BE2C (cell line): ENCODE measurements at regions not wholly inside any gene's neighbourhood (a gene's known extent, or its start where the extent isn't known, plus 50 kb on each side); places are given as distances from the start of the nearest gene placed in this dataset.

ENCODE experiments used
- DNase-seq: peaks from one replicate; pipeline ENCODE4 v3.0.0-alpha.2; 2020
- H3K27me3 ChIP-seq: fragments of 250-450 bp; sonication (Bioruptor Pico); 2 replicates; pipeline ENCODE4 v1.5.1; 2020; ENCODE audit warnings: mild to moderate bottlenecking
- H3K36me3 ChIP-seq: fragments of 250-450 bp; sonication (Bioruptor Pico); 2 replicates; pipeline ENCODE4 v1.5.1; 2020; ENCODE audit warnings: mild to moderate bottlenecking
- H3K4me1 ChIP-seq: fragments of 250-450 bp; sonication (Bioruptor Pico); 2 replicates; pipeline ENCODE4 v1.5.1; 2020
- H3K4me3 ChIP-seq: 2 replicates; pipeline ENCODE4 v1.5.1; 2011; ENCODE audit warnings: low read depth, low read length
- H3K9me3 ChIP-seq: fragments of 250-450 bp; sonication (Bioruptor Pico); 2 replicates; pipeline ENCODE4 v1.5.1; 2020
- CTCF ChIP-seq: IDR thresholded peaks from 2 replicates; pipeline ENCODE4 v1.5.1; 2012; ENCODE audit warnings: mild to moderate bottlenecking, low read depth, low read length

GRCh38 chr18:40235836-40236235, 1719.2 kb upstream of the PIK3C3 start:
- Histone ChIP-seq H3K36me3 (no peaks in the 10 kb centered on the region), H3K9me3 (no peaks in the 10 kb centered on the region)
- TF ChIP-seq CTCF: no peak

GRCh38 chr18:40235323-40235722, 1719.7 kb upstream of the PIK3C3 start:
- Histone ChIP-seq H3K27me3 (no peaks in the 10 kb centered on the region), H3K4me3 (no peak overlapping the region), H3K4me1 (no peaks in the 10 kb centered on the region), H3K9me3 (no peaks in the 10 kb centered on the region), H3K36me3 (no peaks in the 10 kb centered on the region)
- TF ChIP-seq CTCF: no peak
- DNase-seq: no peak

More at GRCh38 chr18:40235836-40236235, 1719.2 kb upstream of the PIK3C3 start:
- Histone ChIP-seq H3K4me1 (no peaks in the 10 kb centered on the region), H3K4me3 (no peak overlapping the region), H3K27me3 (no peaks in the 10 kb centered on the region)
- DNase-seq: no peak

- no peak for TF ChIP-seq CTCF
- no peak for DNase-seq
Measured at GRCh38 chr18:40233931-40234616, 1721.0 kb upstream of the PIK3C3 start.

GRCh38 chr18:40222776-40223175, 1732.3 kb upstream of the PIK3C3 start:
- H3K36me3 ChIP-seq: no peaks in the 10 kb centered on the region
- no peaks in the 10 kb centered on the region for H3K9me3 ChIP-seq
- H3K27me3 ChIP-seq: no peaks in the 10 kb centered on the region
- H3K4me3 ChIP-seq: no peak overlapping the region
- H3K4me1 ChIP-seq: no peaks in the 10 kb centered on the region
- TF ChIP-seq CTCF: no peak
- DNase-seq: no peak

More at GRCh38 chr18:40233931-40234616, 1721.0 kb upstream of the PIK3C3 start:
- Histone ChIP-seq H3K27me3 (no peaks in the 10 kb centered on the region), H3K4me3 (no peak overlapping the region), H3K36me3 (no peaks in the 10 kb centered on the region), H3K4me1 (no peaks in the 10 kb centered on the region), H3K9me3 (no peaks in the 10 kb centered on the region)

GRCh38 chr18:40216856-40217255, 1738.2 kb upstream of the PIK3C3 start:
- TF ChIP-seq CTCF: no peak
- H3K27me3 ChIP-seq: no peaks in the 10 kb centered on the region
- DNase-seq: no peak
- no peaks in the 10 kb centered on the region for H3K9me3 ChIP-seq
- no peak overlapping the region for H3K4me3 ChIP-seq
- H3K4me1 ChIP-seq: no peaks in the 10 kb centered on the region
- no peaks in the 10 kb centered on the region for H3K36me3 ChIP-seq

- Histone ChIP-seq H3K4me1 (no peaks in the 10 kb centered on the region), H3K27me3 (no peaks in the 10 kb centered on the region), H3K9me3 (no peaks in the 10 kb centered on the region), H3K36me3 (no peaks in the 10 kb centered on the region), H3K4me3 (no peak overlapping the region)
- no peak for DNase-seq
- TF ChIP-seq CTCF: no peak
Measured at GRCh38 chr18:40215979-40216378, 1739.1 kb upstream of the PIK3C3 start.
